ENCODE measurements at regions not wholly inside any gene's neighbourhood (a gene's known extent, or its start where the extent isn't known, plus 50 kb on each side); places are given as distances from the start of the nearest gene placed in this dataset.

DNA sequence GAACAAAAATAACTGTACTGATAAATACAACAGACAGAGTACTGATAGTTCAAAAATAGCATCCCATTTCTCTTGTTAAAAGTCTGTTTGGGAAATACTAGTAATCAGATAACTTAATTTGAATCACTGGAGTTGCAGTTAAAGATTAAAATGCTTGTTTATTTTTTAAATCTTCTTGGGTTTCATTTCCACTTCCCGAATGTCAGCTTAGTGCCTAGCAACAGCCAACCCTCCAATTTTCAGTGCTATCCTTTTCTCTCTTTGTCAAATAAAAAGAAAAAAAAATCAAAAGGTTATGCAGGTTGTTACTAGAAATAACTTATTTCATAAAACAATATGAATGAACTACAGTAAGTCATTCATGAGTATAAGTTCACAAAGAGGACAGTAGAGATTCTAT, 257.7 kb upstream of the STXBP5 start:
- Histone ChIP-seq H3K4me1 (ENCODE audit: control insufficient read depth, insufficient read depth, low read length) (no peaks in the 10 kb centered on the region), H3K4me3 (ENCODE audit: low read depth, low read length) (no peak overlapping the region), H3K9me3 (ENCODE audit: control insufficient read depth, insufficient read depth, low read length) (no peaks in the 10 kb centered on the region)

DNA sequence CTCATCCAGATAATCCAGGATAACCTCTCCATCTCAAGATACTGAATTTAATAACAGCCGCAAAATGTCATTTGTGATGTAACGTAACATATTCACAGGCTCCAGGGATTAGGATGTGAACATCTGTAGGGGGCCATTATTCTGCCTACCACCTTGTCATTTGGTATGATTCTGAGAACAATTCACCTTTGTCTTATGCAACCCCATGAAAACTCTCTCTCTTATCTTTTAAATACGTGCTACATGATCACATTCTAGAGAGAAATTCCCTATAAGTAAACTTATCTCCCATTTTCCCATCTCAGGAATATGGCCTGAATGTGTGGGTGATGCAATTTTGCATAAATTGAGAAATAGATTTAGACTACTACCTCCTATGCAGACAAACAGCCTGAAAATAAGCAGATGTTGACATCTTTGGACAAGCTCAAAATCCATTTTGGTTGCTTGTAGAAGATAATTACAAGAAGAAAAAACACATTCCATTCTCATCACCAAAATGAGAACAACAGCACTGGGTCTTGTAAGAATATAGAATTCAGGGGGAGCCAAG, 255.4 kb upstream of the STXBP5 start:
- H3K27ac ChIP-seq (ENCODE audit: low read depth, low read length), result no peak overlapping the region
- no peaks in the 10 kb centered on the region for H3K4me1 ChIP-seq (ENCODE audit: control insufficient read depth, insufficient read depth, low read length)
- H3K36me3 ChIP-seq (ENCODE audit: control insufficient read depth, insufficient read depth, low read length), result no peaks in the 10 kb centered on the region
- no peaks in the 10 kb centered on the region for H3K9me3 ChIP-seq (ENCODE audit: control insufficient read depth, insufficient read depth, low read length)
- no peak overlapping the region for H3K9ac ChIP-seq (ENCODE audit: low read depth, low read length)
- H3K4me3 ChIP-seq (ENCODE audit: low read depth, low read length), result no peak overlapping the region
- no peaks in the 10 kb centered on the region for H3K27me3 ChIP-seq (ENCODE audit: control insufficient read depth, insufficient read depth, low read length)

More for the DNA sequence above, 257.7 kb upstream of the STXBP5 start:
- H3K27ac ChIP-seq (ENCODE audit: low read depth, low read length), result no peak overlapping the region
- no peaks in the 10 kb centered on the region for H3K36me3 ChIP-seq (ENCODE audit: control insufficient read depth, insufficient read depth, low read length)
- H3K9ac ChIP-seq (ENCODE audit: low read depth, low read length), result no peak overlapping the region
- no peaks in the 10 kb centered on the region for H3K27me3 ChIP-seq (ENCODE audit: control insufficient read depth, insufficient read depth, low read length)

DNA sequence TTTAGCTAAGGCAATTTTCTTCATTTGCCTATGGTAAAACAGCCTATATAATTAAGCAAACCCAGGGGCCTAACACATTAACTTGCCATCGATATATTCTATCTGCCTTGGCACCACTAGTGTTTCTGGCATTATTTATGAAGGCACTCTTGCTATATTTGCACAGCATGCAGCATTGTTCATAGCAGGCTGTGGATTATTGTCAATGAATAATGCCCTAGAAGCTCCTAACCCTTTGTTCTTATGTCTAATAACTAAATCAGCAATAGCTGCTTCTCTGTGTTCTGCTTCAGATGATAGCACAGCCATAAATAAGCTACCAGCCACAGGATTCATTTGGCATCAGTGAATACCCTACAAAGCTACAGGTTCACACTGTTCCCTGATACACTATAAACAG, 254.8 kb upstream of the STXBP5 start:
- Histone ChIP-seq H3K27ac (ENCODE audit: low read depth, low read length) (no peak overlapping the region), H3K4me3 (ENCODE audit: low read depth, low read length) (no peak overlapping the region), H3K9ac (ENCODE audit: low read depth, low read length) (no peak overlapping the region), H3K36me3 (ENCODE audit: control insufficient read depth, insufficient read depth, low read length) (no peaks in the 10 kb centered on the region), H3K9me3 (ENCODE audit: control insufficient read depth, insufficient read depth, low read length) (no peaks in the 10 kb centered on the region), H3K27me3 (ENCODE audit: control insufficient read depth, insufficient read depth, low read length) (no peaks in the 10 kb centered on the region), H3K4me1 (ENCODE audit: control insufficient read depth, insufficient read depth, low read length) (no peaks in the 10 kb centered on the region)

DNA sequence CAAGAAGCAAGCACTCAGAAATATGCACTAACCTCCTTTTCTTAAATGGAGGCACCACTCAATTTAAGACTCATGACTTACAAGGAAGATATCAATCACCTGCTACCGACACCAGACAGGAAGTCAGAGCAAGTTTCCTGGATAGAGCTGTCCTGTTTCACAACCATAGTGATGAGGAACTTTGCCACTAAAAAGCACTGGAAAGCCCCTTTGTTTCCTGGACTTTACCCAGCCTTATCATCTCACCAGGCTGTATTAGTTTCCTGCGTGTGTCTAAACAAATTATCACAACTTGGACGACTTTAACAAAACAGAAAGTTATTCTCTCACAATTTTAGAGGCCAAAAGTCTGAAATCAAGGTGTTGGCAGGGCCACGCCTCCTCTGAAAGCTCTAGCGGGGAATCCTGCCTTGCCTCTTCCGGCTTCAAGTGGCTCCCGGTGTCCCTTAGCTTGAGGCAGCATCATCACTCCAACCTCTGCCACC, 253.8 kb upstream of the STXBP5 start:
- Histone ChIP-seq H3K27ac (ENCODE audit: low read depth, low read length) (no peak overlapping the region), H3K9ac (ENCODE audit: low read depth, low read length) (no peak overlapping the region), H3K9me3 (ENCODE audit: control insufficient read depth, insufficient read depth, low read length) (no peaks in the 10 kb centered on the region), H3K4me1 (ENCODE audit: control insufficient read depth, insufficient read depth, low read length) (no peaks in the 10 kb centered on the region), H3K36me3 (ENCODE audit: control insufficient read depth, insufficient read depth, low read length) (no peaks in the 10 kb centered on the region), H3K27me3 (ENCODE audit: control insufficient read depth, insufficient read depth, low read length) (no peaks in the 10 kb centered on the region), H3K4me3 (ENCODE audit: low read depth, low read length) (no peak overlapping the region)

DNA sequence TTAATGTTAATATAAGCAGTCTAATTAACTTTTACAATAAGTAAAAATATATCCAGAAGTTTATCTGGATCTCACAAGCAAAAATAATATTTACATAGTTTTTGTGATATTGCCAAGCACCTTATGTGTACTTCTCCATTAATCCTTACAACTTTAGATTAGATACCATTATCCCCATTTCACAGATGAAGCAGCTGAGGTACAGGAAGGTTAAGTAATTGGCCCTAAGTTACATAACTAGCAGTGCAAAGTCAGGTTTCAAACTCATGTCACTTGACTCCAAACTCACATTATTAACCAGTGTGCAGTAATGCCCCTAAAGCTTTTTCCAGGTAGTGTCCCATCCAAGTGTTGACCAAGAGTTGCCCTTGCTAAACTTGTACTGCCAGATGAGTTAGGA, 248.6 kb upstream of the STXBP5 start:
- Histone ChIP-seq H3K27ac (ENCODE audit: low read depth, low read length) (no peak overlapping the region), H3K27me3 (ENCODE audit: control insufficient read depth, insufficient read depth, low read length) (no peaks in the 10 kb centered on the region), H3K9ac (ENCODE audit: low read depth, low read length) (no peak overlapping the region), H3K9me3 (ENCODE audit: control insufficient read depth, insufficient read depth, low read length) (no peaks in the 10 kb centered on the region), H3K4me1 (ENCODE audit: control insufficient read depth, insufficient read depth, low read length) (no peaks in the 10 kb centered on the region), H3K4me3 (ENCODE audit: low read depth, low read length) (no peak overlapping the region), H3K36me3 (ENCODE audit: control insufficient read depth, insufficient read depth, low read length) (no peaks in the 10 kb centered on the region)

DNA sequence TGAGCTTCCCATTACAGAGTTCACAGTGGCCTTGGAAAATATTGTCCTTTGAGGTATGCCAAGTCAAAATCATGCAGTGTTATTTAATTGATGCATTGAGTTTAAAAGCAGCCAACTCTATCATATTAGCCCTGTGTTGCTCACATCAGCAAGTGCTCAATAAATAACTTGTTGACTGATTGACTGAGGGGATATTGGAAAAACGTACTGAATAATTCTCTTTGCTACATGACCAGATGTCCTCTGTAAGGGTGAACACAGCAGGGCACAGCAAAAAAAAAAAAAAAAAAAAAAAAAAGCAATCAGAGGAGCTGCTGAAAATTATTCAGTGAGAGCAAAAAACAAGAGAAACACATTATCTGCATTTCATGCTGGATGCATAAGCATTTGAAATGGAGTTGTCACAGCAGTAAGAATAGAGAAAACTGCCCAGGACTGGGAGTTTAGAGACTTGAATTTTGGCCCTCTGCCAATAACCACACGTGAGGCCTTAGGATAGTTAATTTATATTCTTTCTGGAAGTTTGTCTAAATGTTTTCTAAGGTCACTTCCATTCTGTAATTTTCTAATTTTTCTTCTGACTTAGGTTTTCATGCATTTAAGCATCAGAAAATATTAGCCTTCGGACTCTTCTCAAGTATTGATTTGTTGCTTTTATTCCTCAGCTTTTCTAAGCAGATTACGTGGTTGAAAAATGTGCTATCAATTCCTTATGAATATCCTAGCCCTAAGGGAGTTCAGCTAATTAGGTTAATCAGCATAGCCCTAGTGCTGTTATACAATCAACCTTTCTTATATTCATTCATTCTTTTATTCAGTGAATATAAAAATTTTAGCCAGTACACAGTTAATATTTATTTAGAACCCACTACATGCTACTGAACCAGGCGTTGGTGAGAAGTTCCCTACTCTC, 246.8 kb upstream of the STXBP5 start:
- Histone ChIP-seq H3K9me3 (ENCODE audit: control insufficient read depth, insufficient read depth, low read length) (no peaks in the 10 kb centered on the region), H3K4me1 (ENCODE audit: control insufficient read depth, insufficient read depth, low read length) (no peaks in the 10 kb centered on the region), H3K4me3 (ENCODE audit: low read depth, low read length) (no peak overlapping the region), H3K36me3 (ENCODE audit: control insufficient read depth, insufficient read depth, low read length) (no peaks in the 10 kb centered on the region), H3K9ac (ENCODE audit: low read depth, low read length) (no peak overlapping the region), H3K27me3 (ENCODE audit: control insufficient read depth, insufficient read depth, low read length) (no peaks in the 10 kb centered on the region), H3K27ac (ENCODE audit: low read depth, low read length) (no peak overlapping the region)

DNA sequence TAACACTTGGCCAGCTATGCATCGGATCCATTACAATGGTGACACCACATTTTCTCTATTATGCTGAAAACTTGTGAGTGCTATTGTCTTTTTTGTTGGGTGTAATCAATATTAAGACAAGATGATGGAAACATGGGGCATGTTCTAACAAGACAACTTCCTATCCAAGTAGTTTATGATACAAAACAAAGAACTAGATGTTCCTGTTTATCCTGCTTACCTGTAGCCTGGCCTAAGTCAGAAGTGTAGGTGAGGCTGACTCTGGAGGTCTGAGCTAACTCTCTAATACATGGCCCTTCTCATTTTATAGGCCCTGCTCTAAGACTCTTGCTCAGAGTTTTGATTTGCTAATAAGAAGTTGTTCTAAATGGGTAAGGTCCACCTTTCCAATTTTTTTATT, 242.4 kb upstream of the STXBP5 start:
- H3K27me3 ChIP-seq (ENCODE audit: control insufficient read depth, insufficient read depth, low read length), result no peaks in the 10 kb centered on the region
- H3K4me3 ChIP-seq (ENCODE audit: low read depth, low read length), result no peak overlapping the region
- no peak overlapping the region for H3K27ac ChIP-seq (ENCODE audit: low read depth, low read length)
- H3K9me3 ChIP-seq (ENCODE audit: control insufficient read depth, insufficient read depth, low read length), result peaks cover 22% of the 10 kb centered on the region
- H3K9ac ChIP-seq (ENCODE audit: low read depth, low read length), result no peak overlapping the region
- H3K4me1 ChIP-seq (ENCODE audit: control insufficient read depth, insufficient read depth, low read length), result no peaks in the 10 kb centered on the region
- H3K36me3 ChIP-seq (ENCODE audit: control insufficient read depth, insufficient read depth, low read length), result no peaks in the 10 kb centered on the region

DNA sequence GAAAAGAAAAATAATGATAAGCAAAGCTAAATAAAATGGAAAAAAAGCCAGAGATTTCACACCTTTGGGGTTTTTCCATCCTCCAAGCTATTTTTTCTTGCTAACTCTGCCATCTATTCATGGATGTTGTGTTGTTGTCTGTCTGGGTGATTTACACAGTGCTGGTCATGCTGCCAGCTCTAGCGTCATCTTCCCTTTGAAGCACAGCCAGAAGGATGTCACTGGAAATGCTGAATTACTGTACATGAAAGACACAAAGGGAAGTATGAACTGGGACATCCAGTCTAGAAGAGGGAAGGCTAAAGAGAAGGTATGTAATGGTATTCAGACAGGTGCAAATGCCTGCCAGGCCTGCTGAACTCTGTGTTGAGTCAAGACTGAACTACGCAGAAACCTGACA, 241.9 kb upstream of the STXBP5 start:
- Histone ChIP-seq H3K36me3 (ENCODE audit: control insufficient read depth, insufficient read depth, low read length) (no peaks in the 10 kb centered on the region), H3K4me3 (ENCODE audit: low read depth, low read length) (no peak overlapping the region), H3K9me3 (ENCODE audit: control insufficient read depth, insufficient read depth, low read length) (peaks cover 22% of the 10 kb centered on the region), H3K27me3 (ENCODE audit: control insufficient read depth, insufficient read depth, low read length) (no peaks in the 10 kb centered on the region), H3K27ac (ENCODE audit: low read depth, low read length) (no peak overlapping the region), H3K4me1 (ENCODE audit: control insufficient read depth, insufficient read depth, low read length) (no peaks in the 10 kb centered on the region), H3K9ac (ENCODE audit: low read depth, low read length) (no peak overlapping the region)

DNA sequence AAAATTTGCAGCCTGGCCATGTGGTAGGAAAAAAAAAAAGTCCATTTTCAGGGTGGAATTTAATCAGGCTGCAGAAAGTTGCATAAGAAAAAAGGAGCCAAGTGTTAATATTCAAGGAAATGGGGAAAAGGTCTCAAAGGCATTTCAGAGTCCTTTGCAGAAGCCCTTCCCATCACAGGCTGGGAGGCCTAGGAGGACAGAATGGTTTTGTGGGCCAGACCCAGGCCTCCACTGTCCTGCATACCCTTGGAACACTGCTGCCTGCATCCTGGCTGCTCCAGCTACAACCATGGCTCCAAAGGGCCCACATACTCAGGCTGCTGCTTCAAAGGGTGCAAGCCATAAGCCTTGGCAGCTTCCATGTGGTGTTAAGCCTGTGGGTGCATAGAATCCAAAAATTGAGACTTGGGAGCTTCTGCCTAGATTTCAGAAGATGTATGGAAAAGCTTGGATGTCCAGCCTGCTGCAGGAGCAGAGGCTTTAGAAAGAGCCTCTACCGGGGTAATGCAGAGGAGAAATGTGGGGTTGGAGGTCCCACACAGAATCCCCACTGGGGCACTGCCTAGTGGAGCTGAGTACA, 239.0 kb upstream of the STXBP5 start:
- Histone ChIP-seq H3K36me3 (ENCODE audit: control insufficient read depth, insufficient read depth, low read length) (no peaks in the 10 kb centered on the region), H3K9ac (ENCODE audit: low read depth, low read length) (no peak overlapping the region), H3K4me3 (ENCODE audit: low read depth, low read length) (no peak overlapping the region), H3K27ac (ENCODE audit: low read depth, low read length) (no peak overlapping the region), H3K9me3 (ENCODE audit: control insufficient read depth, insufficient read depth, low read length) (peaks cover 22% of the 10 kb centered on the region), H3K4me1 (ENCODE audit: control insufficient read depth, insufficient read depth, low read length) (no peaks in the 10 kb centered on the region), H3K27me3 (ENCODE audit: control insufficient read depth, insufficient read depth, low read length) (no peaks in the 10 kb centered on the region)

DNA sequence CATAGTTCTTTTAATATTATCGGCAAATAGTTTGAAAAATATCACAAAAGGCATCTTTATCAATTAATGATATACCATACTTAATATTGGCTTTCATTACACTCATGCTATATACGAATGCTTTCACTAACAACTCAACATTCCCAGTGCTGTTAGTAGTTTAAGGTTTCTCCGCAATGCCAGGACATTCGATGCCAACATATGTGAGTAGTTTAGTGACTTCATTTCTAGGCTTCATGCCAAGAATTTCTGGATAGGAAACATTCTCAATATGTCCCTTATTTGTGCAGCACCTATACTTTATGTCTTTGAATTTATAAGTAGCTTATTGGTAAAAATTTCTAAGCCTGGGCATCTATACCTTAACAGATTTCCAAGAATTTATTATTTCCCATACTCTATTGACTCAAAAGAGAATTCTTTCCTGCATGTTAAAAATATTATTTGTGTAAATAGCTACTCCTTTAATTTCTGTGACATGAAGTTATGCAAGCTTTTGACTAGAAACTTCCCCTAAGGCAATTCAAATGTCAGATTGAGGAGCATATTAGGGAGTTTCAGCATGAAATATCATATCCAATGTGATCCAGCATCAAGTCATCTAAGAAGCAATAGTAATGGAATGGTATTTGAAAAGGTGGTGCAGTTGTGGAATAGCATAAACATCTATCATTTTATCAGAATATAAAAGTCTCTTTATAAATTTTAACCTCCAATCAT, 236.0 kb upstream of the STXBP5 start:
- no peak overlapping the region for H3K27ac ChIP-seq (ENCODE audit: low read depth, low read length)
- no peak overlapping the region for H3K9ac ChIP-seq (ENCODE audit: low read depth, low read length)
- H3K4me3 ChIP-seq (ENCODE audit: low read depth, low read length), result no peak overlapping the region
- peaks cover 22% of the 10 kb centered on the region for H3K9me3 ChIP-seq (ENCODE audit: control insufficient read depth, insufficient read depth, low read length)
- H3K4me1 ChIP-seq (ENCODE audit: control insufficient read depth, insufficient read depth, low read length), result no peaks in the 10 kb centered on the region
- no peaks in the 10 kb centered on the region for H3K27me3 ChIP-seq (ENCODE audit: control insufficient read depth, insufficient read depth, low read length)
- H3K36me3 ChIP-seq (ENCODE audit: control insufficient read depth, insufficient read depth, low read length), result no peaks in the 10 kb centered on the region
